GM12872 (cell line): ENCODE measurements at regions not wholly inside any gene's neighbourhood (a gene's known extent, or its start where the extent isn't known, plus 50 kb on each side); places are given as distances from the start of the nearest gene placed in this dataset.

ENCODE experiments used
- CTCF ChIP-seq: IDR thresholded peaks from 3 replicates; pipeline ENCODE4 v1.5.1; 2011; ENCODE audit warnings: low read depth, mild to moderate bottlenecking, low read length, moderate library complexity; ENCODE audit not compliant: insufficient read depth

DNA sequence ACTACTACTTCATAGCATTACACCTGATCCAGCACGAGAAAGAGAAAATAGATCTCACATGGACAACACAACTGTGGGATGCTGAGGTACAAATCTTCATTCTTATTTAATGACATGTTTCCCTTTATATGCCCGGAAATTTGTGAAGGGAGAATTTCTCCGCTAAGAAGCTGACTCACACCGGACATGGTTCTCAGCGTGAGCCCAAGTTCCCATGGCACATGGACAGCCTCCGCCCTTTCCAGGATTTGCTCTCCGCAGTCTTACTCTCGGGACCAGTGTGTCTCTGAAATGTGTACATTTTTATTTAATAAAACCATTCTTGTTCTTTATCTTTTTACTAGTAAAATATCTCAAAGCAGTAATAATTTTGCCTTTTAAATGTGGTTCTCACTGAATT lies 1154.8 kb downstream of the TMEM121 start:
- no peak for TF ChIP-seq CTCF

- 0 out of 3 replicates have a peak, but pooled peaks have one; percentile 28 for TF ChIP-seq CTCF
Measured at GRCh38 chr14:106681568-106681967, 1155.2 kb downstream of the TMEM121 start.

GRCh38 chr14:106683631-106684030 lies 1157.2 kb downstream of the TMEM121 start:
- TF ChIP-seq CTCF = no peak

GRCh38 chr14:106686533-106686932 lies 1160.2 kb downstream of the TMEM121 start:
- TF ChIP-seq CTCF = no peak

DNA sequence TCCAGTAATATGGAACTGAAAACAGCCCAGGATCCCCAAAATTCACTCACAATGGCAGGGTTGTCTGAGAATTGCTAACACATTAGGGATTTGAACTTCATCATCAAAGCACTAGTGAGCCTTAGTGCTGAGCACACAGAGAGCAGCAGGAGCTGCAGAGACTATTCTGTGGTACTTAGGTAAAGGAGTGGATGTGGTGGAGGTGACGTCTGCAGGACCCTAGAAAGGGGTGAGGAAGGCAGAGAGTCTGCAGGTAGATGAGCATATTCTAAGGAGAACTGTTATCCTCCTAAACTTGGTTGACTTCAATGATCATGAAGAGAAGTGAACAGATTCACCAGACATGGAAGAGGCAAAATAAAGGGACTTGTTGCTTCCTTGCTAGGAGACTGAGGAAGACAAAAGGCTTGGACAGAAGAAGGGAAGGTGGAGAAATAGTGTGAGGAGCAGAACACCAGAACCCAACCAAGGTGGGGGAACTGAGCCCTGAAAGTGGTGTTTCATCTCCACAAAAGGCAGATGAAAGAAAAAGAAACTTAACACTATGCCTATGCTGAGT lies 1164.0 kb downstream of the TMEM121 start:
- TF ChIP-seq CTCF = no peak

- peak; percentile 97 for TF ChIP-seq CTCF
Measured at GRCh38 chr14:106691601-106692291, 1165.4 kb downstream of the TMEM121 start.

DNA sequence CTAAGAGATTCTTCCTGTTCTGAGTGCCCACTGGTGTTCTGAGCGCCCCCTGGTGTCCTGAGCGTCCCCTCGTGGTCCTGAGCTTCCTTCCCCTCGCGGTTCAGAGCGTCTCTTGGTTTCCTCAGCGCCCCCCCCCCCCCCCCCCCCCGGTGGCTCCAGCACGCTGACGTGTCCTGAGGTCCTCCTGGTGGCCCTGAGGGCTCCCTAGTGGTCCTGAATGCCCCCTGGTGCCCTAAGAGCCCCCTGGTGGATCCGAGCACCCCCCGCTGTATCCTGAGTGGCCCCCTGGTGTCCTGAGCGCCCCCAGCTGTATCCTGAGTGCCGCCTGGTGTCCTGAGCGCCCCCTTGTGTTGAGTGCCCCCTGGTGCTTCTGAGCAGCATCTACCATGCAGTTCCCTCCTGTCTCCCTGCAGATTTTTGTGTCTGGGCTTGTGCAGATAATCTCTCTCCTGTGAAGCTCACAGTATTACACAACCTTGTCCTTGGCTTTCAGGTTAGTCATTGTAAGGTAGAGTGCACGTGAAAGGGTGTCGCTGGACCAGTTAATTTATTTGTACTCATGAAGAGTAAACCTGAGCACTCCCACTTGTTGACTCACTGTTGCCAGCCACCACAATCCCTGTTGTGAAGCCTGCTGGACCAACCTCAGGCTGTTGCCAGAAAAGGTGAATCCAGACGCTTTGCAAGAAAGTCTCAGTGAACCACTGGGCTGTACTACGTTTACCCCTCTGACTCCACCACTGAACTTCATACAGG lies 1168.4 kb downstream of the TMEM121 start:
- TF ChIP-seq CTCF = peak; percentile 75
